Thyroid gland (tissue), 4 donors: ENCODE measurements at regions not wholly inside any gene's neighbourhood (a gene's known extent, or its start where the extent isn't known, plus 50 kb on each side); places are given as distances from the start of the nearest gene placed in this dataset.

ENCODE experiments used
- POLR2A ChIP-seq, 2 donors: fragments of 450-650 bp; IDR thresholded peaks; one replicate each; pipeline ENCODE4 v1.6.1; 2017; ENCODE audit warnings: antibody characterized with exemption in 2 of 2, mild to moderate bottlenecking in 2 of 2, moderate library complexity in 1 of 2
- TF ChIP-seq, protein P1 (sequence below), 6 experiments: fragments of 200-600 bp in 3 of 6; fragments of 450-650 bp in 3 of 6; sonication (generic) in 3 of 6; IDR thresholded peaks; one replicate each; pipeline ENCODE4 v1.5.1; 2016 to 2019; ENCODE audit warnings: antibody characterized with exemption in 6 of 6, mild to moderate bottlenecking in 2 of 6, inconsistent platforms in 1 of 6, moderate library complexity in 1 of 6

DNA sequence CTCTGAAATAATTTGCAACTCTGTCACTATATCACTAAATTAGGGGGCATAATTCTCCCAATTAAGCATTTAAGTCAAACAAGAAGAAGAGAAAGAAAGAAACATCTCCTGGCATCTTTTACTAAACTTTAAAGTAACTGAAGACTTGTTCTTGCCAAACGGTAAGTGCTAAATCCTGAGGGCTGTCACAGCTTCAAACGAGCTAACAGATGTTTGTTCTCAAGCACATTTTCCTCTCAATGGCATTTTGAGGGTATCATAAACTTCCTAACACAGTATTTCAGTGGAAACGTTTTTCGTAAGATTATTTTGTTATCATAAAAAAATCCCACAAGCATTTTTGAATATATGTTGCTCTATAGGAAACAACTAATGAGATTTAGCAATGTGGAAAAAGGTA is 169.5 kb upstream of the TAS2R1 start:
- TF ChIP-seq, protein P1, sequence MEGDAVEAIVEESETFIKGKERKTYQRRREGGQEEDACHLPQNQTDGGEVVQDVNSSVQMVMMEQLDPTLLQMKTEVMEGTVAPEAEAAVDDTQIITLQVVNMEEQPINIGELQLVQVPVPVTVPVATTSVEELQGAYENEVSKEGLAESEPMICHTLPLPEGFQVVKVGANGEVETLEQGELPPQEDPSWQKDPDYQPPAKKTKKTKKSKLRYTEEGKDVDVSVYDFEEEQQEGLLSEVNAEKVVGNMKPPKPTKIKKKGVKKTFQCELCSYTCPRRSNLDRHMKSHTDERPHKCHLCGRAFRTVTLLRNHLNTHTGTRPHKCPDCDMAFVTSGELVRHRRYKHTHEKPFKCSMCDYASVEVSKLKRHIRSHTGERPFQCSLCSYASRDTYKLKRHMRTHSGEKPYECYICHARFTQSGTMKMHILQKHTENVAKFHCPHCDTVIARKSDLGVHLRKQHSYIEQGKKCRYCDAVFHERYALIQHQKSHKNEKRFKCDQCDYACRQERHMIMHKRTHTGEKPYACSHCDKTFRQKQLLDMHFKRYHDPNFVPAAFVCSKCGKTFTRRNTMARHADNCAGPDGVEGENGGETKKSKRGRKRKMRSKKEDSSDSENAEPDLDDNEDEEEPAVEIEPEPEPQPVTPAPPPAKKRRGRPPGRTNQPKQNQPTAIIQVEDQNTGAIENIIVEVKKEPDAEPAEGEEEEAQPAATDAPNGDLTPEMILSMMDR (IDR thresholded peaks at IDR 0.05): no peak
- no peak for TF ChIP-seq POLR2A (IDR thresholded peaks at IDR 0.05)
